Tibial artery (tissue), 4 donors: ENCODE measurements at regions not wholly inside any gene's neighbourhood (a gene's known extent, or its start where the extent isn't known, plus 50 kb on each side); places are given as distances from the start of the nearest gene placed in this dataset.

Experiments used
- DNase-seq, 2 donors: peaks; one replicate each; pipeline ENCODE4 v3.0.0-alpha.2; 2019
- H3K27ac ChIP-seq, 2 donors: fragments of 200-600 bp; sonication (generic) in 1 of 2; 1 replicate in 1 of 2; 2 replicates in 1 of 2; pipeline ENCODE4 v1.5.1; 2018 to 2019; ENCODE audit warnings: mild to moderate bottlenecking in 1 of 2
- H3K27me3 ChIP-seq, 2 donors: fragments of 200-600 bp; sonication (generic) in 1 of 2; one replicate each; pipeline versions ENCODE4 v1.5.1 to v1.6.0; 2016 to 2019
- H3K36me3 ChIP-seq, 3 donors: fragments of 200-600 bp; sonication (generic) in 2 of 3; one replicate each; pipeline ENCODE4 v1.5.1; 2016 to 2019; ENCODE audit warnings: mild to moderate bottlenecking in 2 of 3
- H3K4me1 ChIP-seq, 4 donors: fragments of 200-600 bp; sonication (generic) in 2 of 4; 1 replicate in 3 of 4; 2 replicates in 1 of 4; pipeline ENCODE4 v1.5.1; 2016 to 2019
- H3K4me3 ChIP-seq, 2 donors: fragments of 200-600 bp; sonication (generic) in 1 of 2; 1 replicate in 1 of 2; 2 replicates in 1 of 2; pipeline ENCODE4 v1.5.1; 2018 to 2019; ENCODE audit warnings: mild to moderate bottlenecking in 2 of 2
- H3K9me3 ChIP-seq, 3 donors: fragments of 200-600 bp; sonication (generic) in 1 of 3; one replicate each; pipeline ENCODE4 v1.5.1; 2016 to 2019
- intact Hi-C: fragments of 100-400 bp; cut with DNase I; formaldehyde crosslinking; loops from one replicate; pipeline ENCODE4 v1.15.0; 2023; ENCODE audit warnings: low total_unique reads
- TF ChIP-seq, protein P1 (sequence below), 2 experiments: fragments of 200-600 bp in 1 of 2; fragments of 450-650 bp in 1 of 2; IDR thresholded peaks; one replicate each; pipeline ENCODE4 v1.5.1; 2017 to 2019; ENCODE audit warnings: antibody characterized with exemption in 2 of 2, mild to moderate bottlenecking in 1 of 2, moderate library complexity in 1 of 2

DNA sequence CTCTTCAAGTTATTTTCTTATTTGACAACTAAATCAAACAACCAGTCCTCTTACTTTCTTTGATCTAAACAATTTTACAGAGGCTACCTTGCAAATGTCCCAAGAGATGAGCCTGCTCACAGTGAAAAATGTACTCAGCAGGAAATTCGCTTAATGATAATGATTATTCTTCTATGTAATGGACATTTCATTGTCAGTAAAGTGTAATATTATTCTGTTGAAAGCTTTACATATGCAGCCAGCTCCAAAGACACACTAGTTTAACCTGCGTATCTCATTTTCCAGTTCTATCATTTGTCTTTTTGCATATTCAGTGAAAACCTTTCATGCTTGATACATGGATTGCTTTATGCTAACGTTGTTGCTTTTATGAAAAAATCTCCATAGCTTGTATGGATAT, 758.7 kb upstream of the ZNF608 start:
- intact Hi-C loops, result no loop called here
- Histone ChIP-seq H3K27ac (no peak overlapping the region), H3K27me3 (no peaks in the 10 kb centered on the region), H3K4me3 (no peak overlapping the region), H3K36me3 (no peaks in the 10 kb centered on the region), H3K9me3 (no peaks in the 10 kb centered on the region), H3K4me1 (no peaks in the 10 kb centered on the region)
- TF ChIP-seq, protein P1, sequence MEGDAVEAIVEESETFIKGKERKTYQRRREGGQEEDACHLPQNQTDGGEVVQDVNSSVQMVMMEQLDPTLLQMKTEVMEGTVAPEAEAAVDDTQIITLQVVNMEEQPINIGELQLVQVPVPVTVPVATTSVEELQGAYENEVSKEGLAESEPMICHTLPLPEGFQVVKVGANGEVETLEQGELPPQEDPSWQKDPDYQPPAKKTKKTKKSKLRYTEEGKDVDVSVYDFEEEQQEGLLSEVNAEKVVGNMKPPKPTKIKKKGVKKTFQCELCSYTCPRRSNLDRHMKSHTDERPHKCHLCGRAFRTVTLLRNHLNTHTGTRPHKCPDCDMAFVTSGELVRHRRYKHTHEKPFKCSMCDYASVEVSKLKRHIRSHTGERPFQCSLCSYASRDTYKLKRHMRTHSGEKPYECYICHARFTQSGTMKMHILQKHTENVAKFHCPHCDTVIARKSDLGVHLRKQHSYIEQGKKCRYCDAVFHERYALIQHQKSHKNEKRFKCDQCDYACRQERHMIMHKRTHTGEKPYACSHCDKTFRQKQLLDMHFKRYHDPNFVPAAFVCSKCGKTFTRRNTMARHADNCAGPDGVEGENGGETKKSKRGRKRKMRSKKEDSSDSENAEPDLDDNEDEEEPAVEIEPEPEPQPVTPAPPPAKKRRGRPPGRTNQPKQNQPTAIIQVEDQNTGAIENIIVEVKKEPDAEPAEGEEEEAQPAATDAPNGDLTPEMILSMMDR (IDR thresholded peaks at IDR 0.05), result no peak
- DNase-seq, result no peak

DNA sequence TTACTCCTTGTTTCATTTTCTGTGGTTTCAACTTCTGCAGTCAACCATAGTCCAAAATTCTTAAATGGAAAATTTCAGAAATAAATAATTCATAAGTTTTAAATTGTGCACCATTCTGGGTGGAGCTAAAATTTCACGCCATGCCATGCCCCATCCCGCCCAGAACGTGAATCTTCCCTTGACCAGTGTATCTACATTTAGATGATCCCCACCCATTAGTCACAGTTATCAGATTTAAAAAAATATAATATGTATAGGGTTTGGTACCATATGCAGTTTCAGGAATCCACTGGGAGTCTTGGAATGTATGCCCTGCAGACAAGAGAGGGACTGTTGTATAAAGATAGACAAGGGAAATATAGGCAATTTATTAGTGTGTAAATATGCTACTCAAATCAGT, 759.7 kb upstream of the ZNF608 start:
- no peak for DNase-seq
- no peaks in the 10 kb centered on the region for H3K4me1 ChIP-seq
- TF ChIP-seq, protein P1 (IDR thresholded peaks at IDR 0.05), result no peak
- H3K9me3 ChIP-seq, result no peaks in the 10 kb centered on the region
- no peak overlapping the region for H3K4me3 ChIP-seq
- intact Hi-C loops, result no loop called here
- H3K27me3 ChIP-seq, result no peaks in the 10 kb centered on the region
- H3K36me3 ChIP-seq, result no peaks in the 10 kb centered on the region
- no peak overlapping the region for H3K27ac ChIP-seq

DNA sequence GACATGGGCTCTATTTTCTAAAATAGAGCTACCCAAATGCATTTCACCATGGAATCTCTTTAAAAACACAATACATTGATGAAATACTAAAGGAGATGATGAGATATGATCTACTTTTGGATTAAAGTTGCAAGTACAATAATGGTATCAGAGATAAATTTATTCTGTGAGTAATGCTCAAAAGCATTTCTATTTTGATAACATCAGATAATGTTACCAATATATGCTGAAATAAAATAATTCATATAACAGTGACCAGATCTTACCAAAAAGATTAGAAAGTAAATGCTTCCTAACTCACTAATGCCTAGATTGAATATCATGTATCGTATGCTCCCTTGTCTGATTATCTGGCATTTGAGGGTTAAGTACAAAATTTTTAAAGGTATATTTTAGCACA, 761.8 kb upstream of the ZNF608 start:
- DNase-seq, result no peak
- TF ChIP-seq, protein P1 (IDR thresholded peaks at IDR 0.05), result no peak
- no peaks in the 10 kb centered on the region for H3K36me3 ChIP-seq
- H3K4me1 ChIP-seq, result no peaks in the 10 kb centered on the region
- intact Hi-C loops, result no loop called here
- no peak overlapping the region for H3K27ac ChIP-seq
- H3K9me3 ChIP-seq, result no peaks in the 10 kb centered on the region
- no peaks in the 10 kb centered on the region for H3K27me3 ChIP-seq
- H3K4me3 ChIP-seq, result no peak overlapping the region

DNA sequence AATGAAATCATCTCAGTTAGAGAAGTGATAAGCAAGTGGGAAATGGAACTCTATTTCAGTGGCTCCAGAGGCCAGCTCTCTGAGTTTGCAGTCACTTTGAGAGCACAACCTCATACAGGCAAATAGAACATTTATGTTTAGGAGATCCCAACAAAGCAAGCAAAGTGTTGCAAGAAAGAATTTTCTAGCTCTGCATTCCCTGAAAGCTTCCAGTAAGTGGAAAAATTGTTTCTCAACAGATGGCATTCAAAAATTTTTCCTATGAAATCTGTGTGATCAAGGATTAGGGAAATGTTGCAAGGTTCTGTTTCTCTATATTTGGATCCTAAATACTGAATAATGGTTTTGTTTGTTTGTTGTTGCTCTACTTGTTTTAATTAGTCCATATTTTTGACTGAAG, 764.2 kb upstream of the ZNF608 start:
- Histone ChIP-seq H3K27me3 (no peaks in the 10 kb centered on the region), H3K4me1 (no peaks in the 10 kb centered on the region), H3K27ac (no peak overlapping the region), H3K9me3 (no peaks in the 10 kb centered on the region), H3K36me3 (no peaks in the 10 kb centered on the region), H3K4me3 (no peak overlapping the region)
- no peak for DNase-seq
- TF ChIP-seq, protein P1 (IDR thresholded peaks at IDR 0.05), result no peak
- intact Hi-C loops, result no loop called here

DNA sequence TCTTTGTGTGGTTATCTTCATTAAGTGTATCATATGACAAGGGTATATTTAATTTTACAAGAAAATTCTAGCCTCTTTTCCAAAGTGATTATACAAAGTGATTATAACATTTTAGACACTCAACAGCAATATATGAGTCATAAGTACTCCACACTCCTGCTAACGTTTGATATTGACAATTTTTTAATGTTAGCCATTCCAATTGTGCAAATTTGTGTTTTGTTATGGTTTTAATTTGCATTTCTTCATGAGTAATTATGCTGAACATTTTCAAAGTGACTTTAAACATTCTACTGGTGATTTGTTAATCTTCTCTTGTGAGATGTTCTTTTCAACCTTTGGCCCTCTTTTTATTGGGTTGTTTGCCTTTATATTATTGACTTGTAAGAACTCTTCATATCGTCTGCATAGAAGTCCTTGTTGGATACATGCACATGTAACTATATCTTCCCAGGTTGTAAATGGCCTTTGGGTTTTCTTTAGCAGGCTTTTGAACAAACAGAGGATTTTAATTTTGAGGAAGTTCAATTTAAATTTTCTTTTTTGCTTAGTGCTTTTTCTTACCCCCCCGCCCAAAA, 771.6 kb upstream of the ZNF608 start:
- no peaks in the 10 kb centered on the region for H3K27me3 ChIP-seq
- intact Hi-C loops, result no loop called here
- no peaks in the 10 kb centered on the region for H3K36me3 ChIP-seq
- no peak for DNase-seq
- H3K9me3 ChIP-seq, result no peaks in the 10 kb centered on the region
- TF ChIP-seq, protein P1 (IDR thresholded peaks at IDR 0.05), result no peak
- no peak overlapping the region for H3K27ac ChIP-seq
- H3K4me1 ChIP-seq, result no peaks in the 10 kb centered on the region
- no peak overlapping the region for H3K4me3 ChIP-seq

DNA sequence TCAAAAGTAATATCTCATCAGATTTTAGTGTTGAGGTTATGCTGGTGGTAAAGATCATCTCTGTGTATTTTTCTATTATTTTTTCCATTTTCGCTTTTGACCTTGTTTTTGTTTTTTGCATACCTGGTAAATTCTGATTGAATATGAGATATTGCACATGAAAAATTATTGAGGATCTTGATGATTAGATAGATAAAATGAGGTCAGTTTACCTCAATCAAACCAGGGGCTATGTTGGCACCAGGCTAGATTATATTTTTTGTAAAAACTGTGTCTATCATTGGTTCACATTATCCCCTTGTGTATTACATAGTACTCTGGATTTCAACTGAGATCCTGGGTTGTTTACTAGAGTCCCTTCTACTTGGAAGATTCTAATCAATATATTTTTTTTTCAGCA, 774.9 kb upstream of the ZNF608 start:
- no peak for DNase-seq
- H3K27ac ChIP-seq, result no peak overlapping the region
- no peaks in the 10 kb centered on the region for H3K27me3 ChIP-seq
- H3K4me3 ChIP-seq, result no peak overlapping the region
- TF ChIP-seq, protein P1 (IDR thresholded peaks at IDR 0.05), result no peak
- H3K36me3 ChIP-seq, result no peaks in the 10 kb centered on the region
- H3K9me3 ChIP-seq, result no peaks in the 10 kb centered on the region
- H3K4me1 ChIP-seq, result no peaks in the 10 kb centered on the region
- intact Hi-C loops, result no loop called here
